Osteoblast (primary cell): ENCODE measurements at regions not wholly inside any gene's neighbourhood (a gene's known extent, or its start where the extent isn't known, plus 50 kb on each side); places are given as distances from the start of the nearest gene placed in this dataset.
A peak's percentile ranks its signal among the peaks of the same experiment; 100 is the strongest.

Experiments used
- DNase-seq: peaks from one replicate; pipeline ENCODE4 v3.0.0; 2011; ENCODE audit warnings: low spot score, mixed read lengths; ENCODE audit not compliant: insufficient read length; ENCODE audit errors: missing footprints
- H2AFZ ChIP-seq: 2 replicates; pipeline ENCODE4 v1.6.0; 2011; ENCODE audit warnings: mild to moderate bottlenecking, low read length
- H3K27ac ChIP-seq: 2 replicates; pipeline ENCODE4 v1.5.1; 2011; ENCODE audit warnings: mild to moderate bottlenecking, low read depth, low read length, moderate library complexity
- H3K27me3 ChIP-seq: 2 replicates; pipeline ENCODE4 v1.6.0; 2012; ENCODE audit warnings: mild to moderate bottlenecking, control low read depth, inconsistent platforms, low read length, moderate library complexity; ENCODE audit not compliant: insufficient read depth
- H3K36me3 ChIP-seq: 2 replicates; pipeline ENCODE4 v1.5.1; 2011; ENCODE audit warnings: mild to moderate bottlenecking, low read length, control low read depth, moderate library complexity; ENCODE audit not compliant: insufficient read depth
- H3K4me1 ChIP-seq: 2 replicates; pipeline ENCODE4 v1.5.1; 2011; ENCODE audit warnings: mild to moderate bottlenecking, low read length, control low read depth, moderate library complexity; ENCODE audit not compliant: insufficient read depth
- H3K4me2 ChIP-seq: 2 replicates; pipeline ENCODE4 v1.6.0; 2011; ENCODE audit warnings: mild to moderate bottlenecking, low read length; ENCODE audit not compliant: insufficient read depth
- H3K4me3 ChIP-seq: fragments of 200-600 bp; sonication (generic); 3 replicates; pipeline ENCODE4 v1.5.1; 2012; ENCODE audit warnings: mild to moderate bottlenecking, low read length, inconsistent platforms; ENCODE audit not compliant: insufficient read depth
- H3K79me2 ChIP-seq: 2 replicates; pipeline ENCODE4 v1.6.0; 2012; ENCODE audit warnings: mild to moderate bottlenecking, low read length, control low read depth, inconsistent platforms; ENCODE audit not compliant: insufficient read depth
- H3K9me3 ChIP-seq: 2 replicates; pipeline ENCODE4 v1.5.1; 2011; ENCODE audit warnings: low read depth, low read length, control low read depth
- H4K20me1 ChIP-seq: 2 replicates; pipeline ENCODE4 v1.6.0; 2012; ENCODE audit warnings: mild to moderate bottlenecking, low read length, control low read depth; ENCODE audit not compliant: insufficient read depth
- CTCF ChIP-seq: IDR thresholded peaks from 2 replicates; pipeline ENCODE4 v1.5.1; 2011; ENCODE audit warnings: mild to moderate bottlenecking, low read depth, low read length, moderate library complexity; ENCODE audit errors: extremely low read depth

GRCh38 chr5:89729623-89730301 lies 679.8 kb downstream of the CETN3 start:
- peaks cover 18% of the 10 kb centered on the region for H3K4me1 ChIP-seq
- H2AFZ ChIP-seq: no peak overlapping the region
- H4K20me1 ChIP-seq: no peaks in the 10 kb centered on the region
- no peak overlapping the region for H3K27ac ChIP-seq
- no peak overlapping the region for H3K4me2 ChIP-seq
- H3K9me3 ChIP-seq: no peaks in the 10 kb centered on the region
- H3K36me3 ChIP-seq: no peaks in the 10 kb centered on the region
- TF ChIP-seq CTCF: peak; percentile 36
- H3K4me3 ChIP-seq: no peak overlapping the region
- no peak for DNase-seq
- H3K27me3 ChIP-seq: no peaks in the 10 kb centered on the region
- no peaks in the 10 kb centered on the region for H3K79me2 ChIP-seq

GRCh38 chr5:89728750-89729149 lies 680.8 kb downstream of the CETN3 start:
- no peak overlapping the region for H3K4me3 ChIP-seq
- no peaks in the 10 kb centered on the region for H3K36me3 ChIP-seq
- no peak overlapping the region for H2AFZ ChIP-seq
- no peak overlapping the region for H3K27ac ChIP-seq
- H3K9me3 ChIP-seq: no peaks in the 10 kb centered on the region
- peak overlapping the region; percentile 38 for H3K4me2 ChIP-seq
- no peaks in the 10 kb centered on the region for H4K20me1 ChIP-seq
- no peaks in the 10 kb centered on the region for H3K79me2 ChIP-seq
- peaks cover 19% of the 10 kb centered on the region for H3K4me1 ChIP-seq
- no peak for TF ChIP-seq CTCF
- no peaks in the 10 kb centered on the region for H3K27me3 ChIP-seq
- peak; percentile 34 for DNase-seq

- Histone ChIP-seq H3K79me2 (no peaks in the 10 kb centered on the region), H4K20me1 (no peaks in the 10 kb centered on the region), H3K27me3 (no peaks in the 10 kb centered on the region), H3K4me3 (no peak overlapping the region), H3K9me3 (no peaks in the 10 kb centered on the region), H3K4me1 (peaks cover 25% of the 10 kb centered on the region), H3K4me2 (no peak overlapping the region), H3K36me3 (no peaks in the 10 kb centered on the region), H2AFZ (no peak overlapping the region), H3K27ac (no peak overlapping the region)
- DNase-seq: no peak
- no peak for TF ChIP-seq CTCF
These were observed 681.4 kb downstream of the CETN3 start for GRCh38 chr5:89728134-89728533.

GRCh38 chr5:89724379-89725095 lies 685.0 kb downstream of the CETN3 start:
- TF ChIP-seq CTCF: no peak
- no peaks in the 10 kb centered on the region for H3K36me3 ChIP-seq
- no peaks in the 10 kb centered on the region for H3K27me3 ChIP-seq
- no peaks in the 10 kb centered on the region for H4K20me1 ChIP-seq
- DNase-seq: no peak
- no peak overlapping the region for H3K4me3 ChIP-seq
- peaks cover 24% of the 10 kb centered on the region for H3K4me1 ChIP-seq
- H3K4me2 ChIP-seq: no peak overlapping the region
- H3K27ac ChIP-seq: no peak overlapping the region
- H2AFZ ChIP-seq: no peak overlapping the region
- H3K9me3 ChIP-seq: no peaks in the 10 kb centered on the region
- H3K79me2 ChIP-seq: no peaks in the 10 kb centered on the region
